Endothelial cell of umbilical vein (primary cell): ENCODE measurements at regions not wholly inside any gene's neighbourhood (a gene's known extent, or its start where the extent isn't known, plus 50 kb on each side); places are given as distances from the start of the nearest gene placed in this dataset.

Source experiments
- EZH2 ChIP-seq: IDR thresholded peaks from 2 replicates; pipeline ENCODE4 v1.6.1; 2012; ENCODE audit warnings: borderline replicate concordance, low read depth, mild to moderate bottlenecking, moderate library complexity, low read length, inconsistent platforms; ENCODE audit not compliant: severe bottlenecking
- JUN ChIP-seq: IDR thresholded peaks from 2 replicates; pipeline ENCODE4 v1.6.1; 2011; ENCODE audit warnings: borderline replicate concordance, low read depth; ENCODE audit not compliant: insufficient read length, insufficient read depth
- MAX ChIP-seq: IDR thresholded peaks from 2 replicates; pipeline ENCODE4 v1.6.1; 2011; ENCODE audit not compliant: insufficient read depth, insufficient read length
- POLR2A ChIP-seq: IDR thresholded peaks from 2 replicates; pipeline ENCODE4 v1.6.1; 2012; ENCODE audit warnings: low read depth, mild to moderate bottlenecking, control low read depth, low read length
- POLR2AphosphoS5 ChIP-seq: IDR thresholded peaks from 2 replicates; pipeline ENCODE4 v1.6.1; 2012; ENCODE audit warnings: low read depth, mild to moderate bottlenecking, control low read depth, low read length, moderate library complexity; ENCODE audit not compliant: insufficient read depth
- TF ChIP-seq, protein P1 (sequence below), 2 donors: IDR thresholded peaks; 1 replicate in 1 of 2; 2 replicates in 1 of 2; pipeline ENCODE4 v1.5.1; 2011; ENCODE audit warnings: low read length in 2 of 2, mild to moderate bottlenecking in 2 of 2, moderate library complexity in 2 of 2, control low read depth in 1 of 2, inconsistent platforms in 1 of 2, low read depth in 1 of 2; ENCODE audit not compliant: insufficient read depth in 1 of 2; ENCODE audit errors: extremely low read depth in 1 of 2

GRCh38 chr12:75602106-75602505 lies 90.7 kb upstream of the KRR1 start:
- TF ChIP-seq MAX (no peak), EZH2 (no peak), POLR2A (no peak), POLR2AphosphoS5 (no peak), JUN (no peak)
- TF ChIP-seq, protein P1, sequence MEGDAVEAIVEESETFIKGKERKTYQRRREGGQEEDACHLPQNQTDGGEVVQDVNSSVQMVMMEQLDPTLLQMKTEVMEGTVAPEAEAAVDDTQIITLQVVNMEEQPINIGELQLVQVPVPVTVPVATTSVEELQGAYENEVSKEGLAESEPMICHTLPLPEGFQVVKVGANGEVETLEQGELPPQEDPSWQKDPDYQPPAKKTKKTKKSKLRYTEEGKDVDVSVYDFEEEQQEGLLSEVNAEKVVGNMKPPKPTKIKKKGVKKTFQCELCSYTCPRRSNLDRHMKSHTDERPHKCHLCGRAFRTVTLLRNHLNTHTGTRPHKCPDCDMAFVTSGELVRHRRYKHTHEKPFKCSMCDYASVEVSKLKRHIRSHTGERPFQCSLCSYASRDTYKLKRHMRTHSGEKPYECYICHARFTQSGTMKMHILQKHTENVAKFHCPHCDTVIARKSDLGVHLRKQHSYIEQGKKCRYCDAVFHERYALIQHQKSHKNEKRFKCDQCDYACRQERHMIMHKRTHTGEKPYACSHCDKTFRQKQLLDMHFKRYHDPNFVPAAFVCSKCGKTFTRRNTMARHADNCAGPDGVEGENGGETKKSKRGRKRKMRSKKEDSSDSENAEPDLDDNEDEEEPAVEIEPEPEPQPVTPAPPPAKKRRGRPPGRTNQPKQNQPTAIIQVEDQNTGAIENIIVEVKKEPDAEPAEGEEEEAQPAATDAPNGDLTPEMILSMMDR (IDR thresholded peaks at IDR 0.05; ENCODE audit: extremely low read depth in 1 of 2, insufficient read depth in 1 of 2, low read depth in 1 of 2, low read length in 2 of 2) = no peak
